Naive thymus-derived CD8-positive, alpha-beta T cell (primary cell): ENCODE measurements at regions not wholly inside any gene's neighbourhood (a gene's known extent, or its start where the extent isn't known, plus 50 kb on each side); places are given as distances from the start of the nearest gene placed in this dataset.

ENCODE experiments used
- ATAC-seq, 2 donors: fragments of 150-1000 bp; cut with Tn5 transposase in 1 of 2; sonication (Bioruptor Pico), chemical (Tn5 transposase) in 1 of 2; 1 replicate in 1 of 2; 2 replicates in 1 of 2; pipeline ENCODE4 v1.10.0; 2021; ENCODE audit warnings: mild to moderate bottlenecking in 2 of 2, moderate library complexity in 2 of 2
- POLR2A ChIA-PET: fragments of 350-600 bp; sonication (Branson Sonifier 250); formaldehyde crosslinking; loops from one replicate; lab custom pipeline; 2021; ENCODE audit warnings: antibody characterized with exemption; lab: Charles Lee
- DNase-seq, 10 donors: peaks; one replicate each; pipeline versions ENCODE4 v3.0.0 to v3.0.0-alpha.2; 2020 to 2022
- H3K27ac Mint-ChIP-seq, 10 donors: one replicate each; pipeline ENCODE4 v1.8.0; 2020 to 2022; ENCODE audit warnings: mild to moderate bottlenecking in 10 of 10, mixed read lengths in 10 of 10, moderate library complexity in 4 of 10, inconsistent platforms in 1 of 10
- H3K27me3 Mint-ChIP-seq, 5 donors: one replicate each; pipeline ENCODE4 v1.8.0; 2021 to 2022; ENCODE audit warnings: mixed read lengths in 5 of 5
- H3K36me3 Mint-ChIP-seq, 3 donors: one replicate each; pipeline ENCODE4 v1.8.0; 2020 to 2022; ENCODE audit warnings: mixed read lengths in 3 of 3, mild to moderate bottlenecking in 2 of 3, inconsistent platforms in 1 of 3
- H3K4me1 Mint-ChIP-seq, 4 donors: one replicate each; pipeline ENCODE4 v1.8.0; 2021 to 2022; ENCODE audit warnings: mixed read lengths in 4 of 4
- H3K4me3 Mint-ChIP-seq, 10 donors: one replicate each; pipeline ENCODE4 v1.8.0; 2020 to 2022; ENCODE audit warnings: mild to moderate bottlenecking in 10 of 10, mixed read lengths in 10 of 10, moderate library complexity in 6 of 10, inconsistent platforms in 1 of 10
- H3K9me3 Mint-ChIP-seq, 9 donors: one replicate each; pipeline ENCODE4 v1.8.0; 2020 to 2022; ENCODE audit warnings: mixed read lengths in 9 of 9, mild to moderate bottlenecking in 3 of 9, inconsistent platforms in 1 of 9, moderate library complexity in 1 of 9

GRCh38 chr2:41457026-41457425 lies 590.8 kb upstream of the PKDCC start:
- ATAC-seq (no peak), DNase-seq (no peak)
- peaks cover 0 to 15% (median 4%) of the 10 kb centered on the region in 4 donors for H3K4me1 Mint-ChIP-seq
- H3K9me3 Mint-ChIP-seq: peaks cover 0 to 4% (median 0%) of the 10 kb centered on the region in 9 donors
- H3K27me3 Mint-ChIP-seq: no peaks in the 10 kb centered on the region
- POLR2A ChIA-PET: no interaction called here
- H3K36me3 Mint-ChIP-seq: no peaks in the 10 kb centered on the region
- no peak overlapping the region for H3K4me3 Mint-ChIP-seq
- no peak overlapping the region for H3K27ac Mint-ChIP-seq

GRCh38 chr2:41460661-41461060 lies 587.2 kb upstream of the PKDCC start:
- ATAC-seq (no peak), DNase-seq (no peak)
- POLR2A ChIA-PET: no interaction called here
- Mint-ChIP-seq H3K9me3 (peaks cover 0 to 4% (median 0%) of the 10 kb centered on the region in 9 donors), H3K36me3 (no peaks in the 10 kb centered on the region), H3K4me1 (peaks cover 0 to 15% (median 3%) of the 10 kb centered on the region in 4 donors), H3K27me3 (no peaks in the 10 kb centered on the region), H3K4me3 (no peak overlapping the region), H3K27ac (no peak overlapping the region)

GRCh38 chr2:41464395-41464794 lies 583.4 kb upstream of the PKDCC start:
- no peaks in the 10 kb centered on the region for H3K9me3 Mint-ChIP-seq
- peaks cover 0 to 3% (median 0%) of the 10 kb centered on the region in 5 donors for H3K27me3 Mint-ChIP-seq
- H3K4me1 Mint-ChIP-seq: no peaks in the 10 kb centered on the region
- H3K27ac Mint-ChIP-seq: no peak overlapping the region
- ATAC-seq (no peak), DNase-seq (no peak)
- no peaks in the 10 kb centered on the region for H3K36me3 Mint-ChIP-seq
- no peak overlapping the region for H3K4me3 Mint-ChIP-seq
- POLR2A ChIA-PET: no interaction called here

GRCh38 chr2:41475959-41476358 lies 571.9 kb upstream of the PKDCC start:
- H3K36me3 Mint-ChIP-seq: no peaks in the 10 kb centered on the region
- peaks cover 0 to 11% (median 0%) of the 10 kb centered on the region in 9 donors for H3K9me3 Mint-ChIP-seq
- ATAC-seq (no peak), DNase-seq (no peak)
- H3K27ac Mint-ChIP-seq: no peak overlapping the region
- peaks cover 0 to 6% (median 2%) of the 10 kb centered on the region in 5 donors for H3K27me3 Mint-ChIP-seq
- H3K4me1 Mint-ChIP-seq: no peaks in the 10 kb centered on the region
- H3K4me3 Mint-ChIP-seq: no peak overlapping the region
- POLR2A ChIA-PET: no interaction called here

GRCh38 chr2:41482659-41483058 lies 565.2 kb upstream of the PKDCC start:
- no peak overlapping the region for H3K27ac Mint-ChIP-seq

GRCh38 chr2:41483226-41483625 lies 564.6 kb upstream of the PKDCC start:
- Mint-ChIP-seq H3K27ac (no peak overlapping the region), H3K9me3 (peaks cover 0 to 6% (median 0%) of the 10 kb centered on the region in 9 donors), H3K4me1 (no peaks in the 10 kb centered on the region), H3K36me3 (no peaks in the 10 kb centered on the region), H3K4me3 (no peak overlapping the region), H3K27me3 (peaks cover 0 to 2% (median 0%) of the 10 kb centered on the region in 5 donors)
- no peak for DNase-seq
- POLR2A ChIA-PET: no interaction called here
- ATAC-seq: no peak

More at GRCh38 chr2:41482659-41483058, 565.2 kb upstream of the PKDCC start:
- Mint-ChIP-seq H3K4me1 (no peaks in the 10 kb centered on the region), H3K36me3 (no peaks in the 10 kb centered on the region), H3K9me3 (peaks cover 0 to 3% (median 0%) of the 10 kb centered on the region in 9 donors), H3K4me3 (no peak overlapping the region), H3K27me3 (peaks cover 0 to 2% (median 0%) of the 10 kb centered on the region in 5 donors)
- DNase-seq: no peak
- no peak for ATAC-seq
- POLR2A ChIA-PET: no interaction called here

GRCh38 chr2:41483982-41484857 lies 563.6 kb upstream of the PKDCC start:
- H3K9me3 Mint-ChIP-seq: peaks cover 0 to 6% (median 0%) of the 10 kb centered on the region in 9 donors
- no peaks in the 10 kb centered on the region for H3K36me3 Mint-ChIP-seq
- H3K27me3 Mint-ChIP-seq: no peaks in the 10 kb centered on the region
- ATAC-seq: no peak
- no peak overlapping the region for H3K4me3 Mint-ChIP-seq
- H3K27ac Mint-ChIP-seq: no peak overlapping the region
- POLR2A ChIA-PET: no interaction called here
- H3K4me1 Mint-ChIP-seq: no peaks in the 10 kb centered on the region
- DNase-seq: no peak

- Mint-ChIP-seq H3K4me1 (no peaks in the 10 kb centered on the region), H3K27ac (no peak overlapping the region), H3K9me3 (peaks cover 0 to 6% (median 0%) of the 10 kb centered on the region in 9 donors), H3K36me3 (no peaks in the 10 kb centered on the region), H3K4me3 (no peak overlapping the region), H3K27me3 (no peaks in the 10 kb centered on the region)
- ATAC-seq (no peak), DNase-seq (no peak)
- POLR2A ChIA-PET: no interaction called here
These were observed 563.0 kb upstream of the PKDCC start for GRCh38 chr2:41484858-41485234.

GRCh38 chr2:41486948-41487347 lies 560.9 kb upstream of the PKDCC start:
- H3K36me3 Mint-ChIP-seq: no peaks in the 10 kb centered on the region
- H3K4me3 Mint-ChIP-seq: no peak overlapping the region
- H3K9me3 Mint-ChIP-seq: peaks cover 0 to 12% (median 2%) of the 10 kb centered on the region in 9 donors

GRCh38 chr2:41488888-41489287 lies 558.9 kb upstream of the PKDCC start:
- H3K27ac Mint-ChIP-seq: no peak overlapping the region
- ATAC-seq (no peak), DNase-seq (no peak)
- H3K27me3 Mint-ChIP-seq: no peaks in the 10 kb centered on the region
- H3K4me1 Mint-ChIP-seq: no peaks in the 10 kb centered on the region
- H3K36me3 Mint-ChIP-seq: peaks cover 0 to 12% (median 0%) of the 10 kb centered on the region in 3 donors
- no peak overlapping the region for H3K4me3 Mint-ChIP-seq
- peaks cover 6 to 24% (median 11%) of the 10 kb centered on the region in 9 donors for H3K9me3 Mint-ChIP-seq
- POLR2A ChIA-PET: no interaction called here

More at GRCh38 chr2:41486948-41487347, 560.9 kb upstream of the PKDCC start:
- H3K27me3 Mint-ChIP-seq: no peaks in the 10 kb centered on the region
- H3K4me1 Mint-ChIP-seq: no peaks in the 10 kb centered on the region
- POLR2A ChIA-PET: no interaction called here
- DNase-seq (no peak), ATAC-seq (no peak)
- no peak overlapping the region for H3K27ac Mint-ChIP-seq

- no peak overlapping the region for H3K4me3 Mint-ChIP-seq
- H3K36me3 Mint-ChIP-seq: peaks cover 0 to 20% (median under 1%) of the 10 kb centered on the region in 3 donors
- peaks cover 8 to 31% (median 17%) of the 10 kb centered on the region in 9 donors for H3K9me3 Mint-ChIP-seq
- POLR2A ChIA-PET: no interaction called here
- no peak overlapping the region for H3K27ac Mint-ChIP-seq
- no peaks in the 10 kb centered on the region for H3K4me1 Mint-ChIP-seq
- no peaks in the 10 kb centered on the region for H3K27me3 Mint-ChIP-seq
- ATAC-seq: no peak
- no peak for DNase-seq
These were observed 558.2 kb upstream of the PKDCC start for GRCh38 chr2:41489638-41490037.

- H3K4me1 Mint-ChIP-seq: no peaks in the 10 kb centered on the region
- no peak for DNase-seq
- H3K27me3 Mint-ChIP-seq: no peaks in the 10 kb centered on the region
- peaks cover 0 to 40% (median 9%) of the 10 kb centered on the region in 3 donors for H3K36me3 Mint-ChIP-seq
- no peak overlapping the region for H3K27ac Mint-ChIP-seq
- peaks cover 19 to 79% (median 41%) of the 10 kb centered on the region in 9 donors for H3K9me3 Mint-ChIP-seq
- POLR2A ChIA-PET: no interaction called here
- no peak for ATAC-seq
- H3K4me3 Mint-ChIP-seq: no peak overlapping the region
These were observed 552.8 kb upstream of the PKDCC start for GRCh38 chr2:41495050-41495449.

GRCh38 chr2:41496908-41497307 lies 550.9 kb upstream of the PKDCC start:
- Mint-ChIP-seq H3K27ac (no peak overlapping the region), H3K4me1 (no peaks in the 10 kb centered on the region), H3K27me3 (no peaks in the 10 kb centered on the region), H3K4me3 (no peak overlapping the region), H3K9me3 (peaks cover 21 to 85% (median 45%) of the 10 kb centered on the region in 9 donors), H3K36me3 (peaks cover 0 to 40% (median 9%) of the 10 kb centered on the region in 3 donors)
- DNase-seq (no peak), ATAC-seq (no peak)
- POLR2A ChIA-PET: no interaction called here
